ENCODE measurements at regions not wholly inside any gene's neighbourhood (a gene's known extent, or its start where the extent isn't known, plus 50 kb on each side); places are given as distances from the start of the nearest gene placed in this dataset.

GRCh38 chr1:219381396-219381795, 207.7 kb downstream of the LYPLAL1 start:
- no peak overlapping the region for H3K4me3 ChIP-seq (ENCODE audit: low read length in 2 of 2)
- no peaks in the 10 kb centered on the region for H3K9me3 ChIP-seq (ENCODE audit: control insufficient read depth, low read length)
- H3K27me3 ChIP-seq (ENCODE audit: control insufficient read depth in 1 of 2, insufficient read depth in 2 of 2, low read length in 1 of 2), result no peaks in the 10 kb centered on the region
- intact Hi-C loops (cut with DNase I), result loop anchor here in 1 of 2 donors (10.0 kb wide), 1 partner anchor 167 kb away; no protein-coding TSS in a partner anchor
- ATAC-seq (ENCODE audit: low FRiP score), result no peak
- WGBS, 2 donors, result 70 to 82% methylated on average over 1 of the region's 1 CpG
- DNase-seq, result no peak
- no peak overlapping the region for H3K27ac ChIP-seq (ENCODE audit: low read depth in 1 of 2, low read length in 2 of 2)
- H3K4me1 ChIP-seq (ENCODE audit: control insufficient read depth in 1 of 2, insufficient read depth in 2 of 2, low read length in 2 of 2), result no peaks in the 10 kb centered on the region
- no peaks in the 10 kb centered on the region for H3K36me3 ChIP-seq (ENCODE audit: control insufficient read depth in 1 of 2, insufficient read depth in 2 of 2, low read length in 1 of 2)

GRCh38 chr1:219380463-219380862, 206.8 kb downstream of the LYPLAL1 start:
- Histone ChIP-seq H3K27ac (ENCODE audit: low read depth in 1 of 2, low read length in 2 of 2) (no peak overlapping the region), H3K4me1 (ENCODE audit: control insufficient read depth in 1 of 2, insufficient read depth in 2 of 2, low read length in 2 of 2) (no peaks in the 10 kb centered on the region), H3K9me3 (ENCODE audit: control insufficient read depth, low read length) (no peaks in the 10 kb centered on the region), H3K4me3 (ENCODE audit: low read length in 2 of 2) (no peak overlapping the region), H3K27me3 (ENCODE audit: control insufficient read depth in 1 of 2, insufficient read depth in 2 of 2, low read length in 1 of 2) (no peaks in the 10 kb centered on the region), H3K36me3 (ENCODE audit: control insufficient read depth in 1 of 2, insufficient read depth in 2 of 2, low read length in 1 of 2) (no peaks in the 10 kb centered on the region)
- DNase-seq, result no peak
- intact Hi-C loops (cut with DNase I), result loop anchor here in 1 of 2 donors (10.0 kb wide), 1 partner anchor 166 kb away; no protein-coding TSS in a partner anchor
- WGBS, 2 donors, result 77 to 95% methylated on average over 5 of the region's 5 CpGs
- no peak for ATAC-seq (ENCODE audit: low FRiP score)

- no peak for DNase-seq
- H3K9me3 ChIP-seq (ENCODE audit: control insufficient read depth, low read length), result no peaks in the 10 kb centered on the region
- no peaks in the 10 kb centered on the region for H3K36me3 ChIP-seq (ENCODE audit: control insufficient read depth in 1 of 2, insufficient read depth in 2 of 2, low read length in 1 of 2)
- no peaks in the 10 kb centered on the region for H3K27me3 ChIP-seq (ENCODE audit: control insufficient read depth in 1 of 2, insufficient read depth in 2 of 2, low read length in 1 of 2)
- intact Hi-C loops (cut with DNase I), result loop anchor here in 1 of 2 donors (10.0 kb wide), 1 partner anchor 165 kb away; no protein-coding TSS in a partner anchor
- no peak for ATAC-seq (ENCODE audit: low FRiP score)
- no peaks in the 10 kb centered on the region for H3K4me1 ChIP-seq (ENCODE audit: control insufficient read depth in 1 of 2, insufficient read depth in 2 of 2, low read length in 2 of 2)
- WGBS, 2 donors, result 87% methylated on average over 2 of the region's 2 CpGs
- no peak overlapping the region for H3K4me3 ChIP-seq (ENCODE audit: low read length in 2 of 2)
- no peak overlapping the region for H3K27ac ChIP-seq (ENCODE audit: low read depth in 1 of 2, low read length in 2 of 2)
These were observed 206.0 kb downstream of the LYPLAL1 start for GRCh38 chr1:219379691-219380090.

- Histone ChIP-seq H3K27ac (ENCODE audit: low read depth in 1 of 2, low read length in 2 of 2) (no peak overlapping the region), H3K4me3 (ENCODE audit: low read length in 2 of 2) (no peak overlapping the region), H3K9me3 (ENCODE audit: control insufficient read depth, low read length) (peaks cover 1% of the 10 kb centered on the region), H3K27me3 (ENCODE audit: control insufficient read depth in 1 of 2, insufficient read depth in 2 of 2, low read length in 1 of 2) (no peaks in the 10 kb centered on the region), H3K4me1 (ENCODE audit: control insufficient read depth in 1 of 2, insufficient read depth in 2 of 2, low read length in 2 of 2) (peaks cover 0 to 3% of the 10 kb centered on the region in 2 donors), H3K36me3 (ENCODE audit: control insufficient read depth in 1 of 2, insufficient read depth in 2 of 2, low read length in 1 of 2) (no peaks in the 10 kb centered on the region)
- DNase-seq (no peak), ATAC-seq (ENCODE audit: low FRiP score) (no peak)
- intact Hi-C loops (cut with DNase I), result no loop called here
- 72 to 88% methylated on average over 4 of the region's 4 CpGs for WGBS, 2 donors
These were observed 201.0 kb downstream of the LYPLAL1 start for GRCh38 chr1:219374636-219375035.

- 93 to 96% methylated on average over 5 of the region's 5 CpGs for WGBS, 2 donors
- Histone ChIP-seq H3K27ac (ENCODE audit: low read depth in 1 of 2, low read length in 2 of 2) (no peak overlapping the region), H3K36me3 (ENCODE audit: control insufficient read depth in 1 of 2, insufficient read depth in 2 of 2, low read length in 1 of 2) (no peaks in the 10 kb centered on the region), H3K9me3 (ENCODE audit: control insufficient read depth, low read length) (peaks cover 1% of the 10 kb centered on the region), H3K27me3 (ENCODE audit: control insufficient read depth in 1 of 2, insufficient read depth in 2 of 2, low read length in 1 of 2) (no peaks in the 10 kb centered on the region), H3K4me3 (ENCODE audit: low read length in 2 of 2) (no peak overlapping the region), H3K4me1 (ENCODE audit: control insufficient read depth in 1 of 2, insufficient read depth in 2 of 2, low read length in 2 of 2) (peaks cover 0 to 3% of the 10 kb centered on the region in 2 donors)
- DNase-seq (no peak), ATAC-seq (ENCODE audit: low FRiP score) (no peak)
- intact Hi-C loops (cut with DNase I), result no loop called here
These were observed 200.4 kb downstream of the LYPLAL1 start for GRCh38 chr1:219374046-219374566.

- H3K4me1 ChIP-seq (ENCODE audit: control insufficient read depth in 1 of 2, insufficient read depth in 2 of 2, low read length in 2 of 2), result peaks cover 0 to 3% of the 10 kb centered on the region in 2 donors
- ATAC-seq (ENCODE audit: low FRiP score) (no peak), DNase-seq (no peak)
- intact Hi-C loops (cut with DNase I), result no loop called here
- peaks cover 1% of the 10 kb centered on the region for H3K9me3 ChIP-seq (ENCODE audit: control insufficient read depth, low read length)
- no peak overlapping the region for H3K4me3 ChIP-seq (ENCODE audit: low read length in 2 of 2)
- no peaks in the 10 kb centered on the region for H3K27me3 ChIP-seq (ENCODE audit: control insufficient read depth in 1 of 2, insufficient read depth in 2 of 2, low read length in 1 of 2)
- no peaks in the 10 kb centered on the region for H3K36me3 ChIP-seq (ENCODE audit: control insufficient read depth in 1 of 2, insufficient read depth in 2 of 2, low read length in 1 of 2)
- no peak overlapping the region for H3K27ac ChIP-seq (ENCODE audit: low read depth in 1 of 2, low read length in 2 of 2)
- WGBS, 2 donors, result 96 to 100% methylated on average over 1 of the region's 1 CpG
These were observed 199.9 kb downstream of the LYPLAL1 start for GRCh38 chr1:219373616-219373935.

GRCh38 chr1:219372916-219373615, 199.4 kb downstream of the LYPLAL1 start:
- no peak overlapping the region for H3K4me3 ChIP-seq (ENCODE audit: low read length in 2 of 2)
- ATAC-seq (ENCODE audit: low FRiP score) (no peak), DNase-seq (no peak)
- H3K27me3 ChIP-seq (ENCODE audit: control insufficient read depth in 1 of 2, insufficient read depth in 2 of 2, low read length in 1 of 2), result no peaks in the 10 kb centered on the region
- H3K9me3 ChIP-seq (ENCODE audit: control insufficient read depth, low read length), result peaks cover 1% of the 10 kb centered on the region
- 97% methylated on average over 6 of the region's 6 CpGs for WGBS, 2 donors
- no peak overlapping the region for H3K27ac ChIP-seq (ENCODE audit: low read depth in 1 of 2, low read length in 2 of 2)
- intact Hi-C loops (cut with DNase I), result no loop called here
- no peaks in the 10 kb centered on the region for H3K36me3 ChIP-seq (ENCODE audit: control insufficient read depth in 1 of 2, insufficient read depth in 2 of 2, low read length in 1 of 2)
- peaks cover 0 to 3% of the 10 kb centered on the region in 2 donors for H3K4me1 ChIP-seq (ENCODE audit: control insufficient read depth in 1 of 2, insufficient read depth in 2 of 2, low read length in 2 of 2)

- WGBS, 2 donors, result 15 to 21% methylated on average over 2 of the region's 2 CpGs
- intact Hi-C loops (cut with DNase I), result no loop called here
- DNase-seq, result no peak
These were observed 197.8 kb downstream of the LYPLAL1 start for GRCh38 chr1:219371471-219371870.

GRCh38 chr1:219367496-219367895, 193.8 kb downstream of the LYPLAL1 start:
- DNase-seq (no peak), ATAC-seq (ENCODE audit: low FRiP score) (no peak)
- intact Hi-C loops (cut with DNase I), result no loop called here
- no peaks in the 10 kb centered on the region for H3K27me3 ChIP-seq (ENCODE audit: control insufficient read depth in 1 of 2, insufficient read depth in 2 of 2, low read length in 1 of 2)
- H3K4me1 ChIP-seq (ENCODE audit: control insufficient read depth in 1 of 2, insufficient read depth in 2 of 2, low read length in 2 of 2), result peaks cover 0 to 3% of the 10 kb centered on the region in 2 donors
- H3K36me3 ChIP-seq (ENCODE audit: control insufficient read depth in 1 of 2, insufficient read depth in 2 of 2, low read length in 1 of 2), result no peaks in the 10 kb centered on the region
- H3K27ac ChIP-seq (ENCODE audit: low read depth in 1 of 2, low read length in 2 of 2), result no peak overlapping the region
- 82 to 93% methylated on average over 3 of the region's 3 CpGs for WGBS, 2 donors
- H3K9me3 ChIP-seq (ENCODE audit: control insufficient read depth, low read length), result peaks cover 1% of the 10 kb centered on the region
- H3K4me3 ChIP-seq (ENCODE audit: low read length in 2 of 2), result no peak overlapping the region

More at GRCh38 chr1:219371471-219371870, 197.8 kb downstream of the LYPLAL1 start:
- no peak overlapping the region for H3K27ac ChIP-seq (ENCODE audit: low read depth in 1 of 2, low read length in 2 of 2)
- H3K9me3 ChIP-seq (ENCODE audit: control insufficient read depth, low read length), result peaks cover 1% of the 10 kb centered on the region
- H3K4me3 ChIP-seq (ENCODE audit: low read length in 2 of 2), result no peak overlapping the region
- no peaks in the 10 kb centered on the region for H3K27me3 ChIP-seq (ENCODE audit: control insufficient read depth in 1 of 2, insufficient read depth in 2 of 2, low read length in 1 of 2)
- peaks cover 0 to 3% of the 10 kb centered on the region in 2 donors for H3K4me1 ChIP-seq (ENCODE audit: control insufficient read depth in 1 of 2, insufficient read depth in 2 of 2, low read length in 2 of 2)
- no peaks in the 10 kb centered on the region for H3K36me3 ChIP-seq (ENCODE audit: control insufficient read depth in 1 of 2, insufficient read depth in 2 of 2, low read length in 1 of 2)
- ATAC-seq (ENCODE audit: low FRiP score), result no peak
